ENCODE measurements at regions not wholly inside any gene's neighbourhood (a gene's known extent, or its start where the extent isn't known, plus 50 kb on each side); places are given as distances from the start of the nearest gene placed in this dataset.

DNA sequence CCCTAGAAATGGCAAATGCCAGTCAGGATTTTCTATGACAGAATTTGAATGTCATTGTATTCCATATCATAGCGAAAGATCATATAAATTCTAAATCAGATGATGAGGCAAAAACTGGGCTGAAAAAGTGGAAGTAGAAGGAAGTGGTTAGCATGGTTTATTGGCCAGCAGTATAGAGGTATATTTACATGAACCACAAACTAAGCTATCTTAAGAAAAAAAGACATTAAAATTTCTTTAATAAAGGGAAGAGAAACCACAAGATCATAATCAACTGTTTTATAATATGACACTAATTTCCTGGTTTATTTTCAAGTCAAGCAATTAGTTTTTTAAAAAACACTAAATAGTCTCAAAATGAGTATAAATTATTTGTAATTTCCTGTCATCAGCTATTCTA is 123.2 kb upstream of the LRP1B start:
- no peak for DNase-seq (ENCODE audit: low spot score)
- Histone ChIP-seq H3K36me3 (ENCODE audit: control insufficient read depth in 4 of 4, insufficient read depth in 3 of 4, low read depth in 1 of 4, low read length in 3 of 4) (no peaks in the 10 kb centered on the region), H3K9ac (ENCODE audit: low read depth in 1 of 2, low read length in 2 of 2) (no peak overlapping the region), H3K4me1 (ENCODE audit: control insufficient read depth in 4 of 4, insufficient read depth in 4 of 4, low read length in 3 of 4) (no peaks in the 10 kb centered on the region), H3K27ac (ENCODE audit: low read depth in 1 of 2, low read length in 2 of 2) (no peak overlapping the region), H3K4me3 (ENCODE audit: low read depth in 1 of 3, low read length in 3 of 3) (no peak overlapping the region), H3K27me3 (ENCODE audit: control insufficient read depth in 4 of 4, insufficient read depth in 4 of 4, low read length in 3 of 4) (no peaks in the 10 kb centered on the region), H3K9me3 (ENCODE audit: control insufficient read depth in 4 of 4, low read length in 3 of 4) (no peaks in the 10 kb centered on the region)
- TF ChIP-seq GABPA (IDR thresholded peaks at IDR 0.05 in 1 of 2, conservative IDR thresholded peaks at IDR 0.05 in 1 of 2) (no peak), RXRA (IDR thresholded peaks at IDR 0.05) (no peak), JUND (IDR thresholded peaks at IDR 0.05) (no peak), YY1 (IDR thresholded peaks at IDR 0.05) (no peak), SP1 (IDR thresholded peaks at IDR 0.05) (no peak)
- TF ChIP-seq, protein P1, sequence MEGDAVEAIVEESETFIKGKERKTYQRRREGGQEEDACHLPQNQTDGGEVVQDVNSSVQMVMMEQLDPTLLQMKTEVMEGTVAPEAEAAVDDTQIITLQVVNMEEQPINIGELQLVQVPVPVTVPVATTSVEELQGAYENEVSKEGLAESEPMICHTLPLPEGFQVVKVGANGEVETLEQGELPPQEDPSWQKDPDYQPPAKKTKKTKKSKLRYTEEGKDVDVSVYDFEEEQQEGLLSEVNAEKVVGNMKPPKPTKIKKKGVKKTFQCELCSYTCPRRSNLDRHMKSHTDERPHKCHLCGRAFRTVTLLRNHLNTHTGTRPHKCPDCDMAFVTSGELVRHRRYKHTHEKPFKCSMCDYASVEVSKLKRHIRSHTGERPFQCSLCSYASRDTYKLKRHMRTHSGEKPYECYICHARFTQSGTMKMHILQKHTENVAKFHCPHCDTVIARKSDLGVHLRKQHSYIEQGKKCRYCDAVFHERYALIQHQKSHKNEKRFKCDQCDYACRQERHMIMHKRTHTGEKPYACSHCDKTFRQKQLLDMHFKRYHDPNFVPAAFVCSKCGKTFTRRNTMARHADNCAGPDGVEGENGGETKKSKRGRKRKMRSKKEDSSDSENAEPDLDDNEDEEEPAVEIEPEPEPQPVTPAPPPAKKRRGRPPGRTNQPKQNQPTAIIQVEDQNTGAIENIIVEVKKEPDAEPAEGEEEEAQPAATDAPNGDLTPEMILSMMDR (IDR thresholded peaks at IDR 0.05; ENCODE audit: low read depth, low read length, missing input control), result no peak
- WGBS, result 74% methylated on average over 1 of the region's 1 CpG

DNA sequence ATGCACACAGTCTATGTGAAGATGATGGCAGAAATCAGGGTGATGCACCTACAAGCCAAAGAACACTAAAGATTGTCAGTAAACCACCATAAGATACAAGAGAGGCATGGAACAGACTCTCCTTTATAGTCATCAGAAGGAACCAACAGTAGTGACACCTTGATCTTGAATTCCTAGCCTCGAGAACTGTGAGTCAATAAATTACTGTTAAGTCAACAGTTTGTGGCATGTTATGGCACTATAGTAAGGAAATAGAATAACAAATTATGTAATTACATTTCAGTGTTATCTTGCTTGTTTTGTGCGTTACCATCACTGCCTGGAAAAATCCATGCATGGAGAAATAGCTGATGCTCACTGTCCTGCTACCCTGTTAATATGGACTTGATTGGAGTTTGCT is 110.2 kb upstream of the LRP1B start:
- no peak for TF ChIP-seq RAD21 (IDR thresholded peaks at IDR 0.05)
- no peak for TF ChIP-seq NR2F2 (IDR thresholded peaks at IDR 0.05)
- TF ChIP-seq HNF4G (IDR thresholded peaks at IDR 0.05), result no peak
- no peak for TF ChIP-seq ZBTB33 (IDR thresholded peaks at IDR 0.05)
- TF ChIP-seq, protein P1 (IDR thresholded peaks at IDR 0.05; ENCODE audit: low read depth, low read length, missing input control), result no peak
- TF ChIP-seq TAF1 (conservative IDR thresholded peaks at IDR 0.05), result no peak
- no peak for TF ChIP-seq JUND (IDR thresholded peaks at IDR 0.05)
- TF ChIP-seq, protein P2, sequence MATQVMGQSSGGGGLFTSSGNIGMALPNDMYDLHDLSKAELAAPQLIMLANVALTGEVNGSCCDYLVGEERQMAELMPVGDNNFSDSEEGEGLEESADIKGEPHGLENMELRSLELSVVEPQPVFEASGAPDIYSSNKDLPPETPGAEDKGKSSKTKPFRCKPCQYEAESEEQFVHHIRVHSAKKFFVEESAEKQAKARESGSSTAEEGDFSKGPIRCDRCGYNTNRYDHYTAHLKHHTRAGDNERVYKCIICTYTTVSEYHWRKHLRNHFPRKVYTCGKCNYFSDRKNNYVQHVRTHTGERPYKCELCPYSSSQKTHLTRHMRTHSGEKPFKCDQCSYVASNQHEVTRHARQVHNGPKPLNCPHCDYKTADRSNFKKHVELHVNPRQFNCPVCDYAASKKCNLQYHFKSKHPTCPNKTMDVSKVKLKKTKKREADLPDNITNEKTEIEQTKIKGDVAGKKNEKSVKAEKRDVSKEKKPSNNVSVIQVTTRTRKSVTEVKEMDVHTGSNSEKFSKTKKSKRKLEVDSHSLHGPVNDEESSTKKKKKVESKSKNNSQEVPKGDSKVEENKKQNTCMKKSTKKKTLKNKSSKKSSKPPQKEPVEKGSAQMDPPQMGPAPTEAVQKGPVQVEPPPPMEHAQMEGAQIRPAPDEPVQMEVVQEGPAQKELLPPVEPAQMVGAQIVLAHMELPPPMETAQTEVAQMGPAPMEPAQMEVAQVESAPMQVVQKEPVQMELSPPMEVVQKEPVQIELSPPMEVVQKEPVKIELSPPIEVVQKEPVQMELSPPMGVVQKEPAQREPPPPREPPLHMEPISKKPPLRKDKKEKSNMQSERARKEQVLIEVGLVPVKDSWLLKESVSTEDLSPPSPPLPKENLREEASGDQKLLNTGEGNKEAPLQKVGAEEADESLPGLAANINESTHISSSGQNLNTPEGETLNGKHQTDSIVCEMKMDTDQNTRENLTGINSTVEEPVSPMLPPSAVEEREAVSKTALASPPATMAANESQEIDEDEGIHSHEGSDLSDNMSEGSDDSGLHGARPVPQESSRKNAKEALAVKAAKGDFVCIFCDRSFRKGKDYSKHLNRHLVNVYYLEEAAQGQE (IDR thresholded peaks at IDR 0.05), result no peak
- WGBS, result 47% methylated on average over 2 of the region's 2 CpGs

More for the DNA sequence above, 110.2 kb upstream of the LRP1B start:
- DNase-seq (ENCODE audit: low spot score), result no peak
- no peak overlapping the region for H3K4me3 ChIP-seq (ENCODE audit: low read depth in 1 of 3, low read length in 3 of 3)
- no peaks in the 10 kb centered on the region for H3K4me1 ChIP-seq (ENCODE audit: control insufficient read depth in 4 of 4, insufficient read depth in 4 of 4, low read length in 3 of 4)
- H3K27ac ChIP-seq (ENCODE audit: low read depth in 1 of 2, low read length in 2 of 2), result no peak overlapping the region
- no peaks in the 10 kb centered on the region for H3K9me3 ChIP-seq (ENCODE audit: control insufficient read depth in 4 of 4, low read length in 3 of 4)
- no peak overlapping the region for H3K9ac ChIP-seq (ENCODE audit: low read depth in 1 of 2, low read length in 2 of 2)
- H3K36me3 ChIP-seq (ENCODE audit: control insufficient read depth in 4 of 4, insufficient read depth in 3 of 4, low read depth in 1 of 4, low read length in 3 of 4), result no peaks in the 10 kb centered on the region
- no peaks in the 10 kb centered on the region for H3K27me3 ChIP-seq (ENCODE audit: control insufficient read depth in 4 of 4, insufficient read depth in 4 of 4, low read length in 3 of 4)
